ENCODE measurements at regions not wholly inside any gene's neighbourhood (a gene's known extent, or its start where the extent isn't known, plus 50 kb on each side); places are given as distances from the start of the nearest gene placed in this dataset.

DNA sequence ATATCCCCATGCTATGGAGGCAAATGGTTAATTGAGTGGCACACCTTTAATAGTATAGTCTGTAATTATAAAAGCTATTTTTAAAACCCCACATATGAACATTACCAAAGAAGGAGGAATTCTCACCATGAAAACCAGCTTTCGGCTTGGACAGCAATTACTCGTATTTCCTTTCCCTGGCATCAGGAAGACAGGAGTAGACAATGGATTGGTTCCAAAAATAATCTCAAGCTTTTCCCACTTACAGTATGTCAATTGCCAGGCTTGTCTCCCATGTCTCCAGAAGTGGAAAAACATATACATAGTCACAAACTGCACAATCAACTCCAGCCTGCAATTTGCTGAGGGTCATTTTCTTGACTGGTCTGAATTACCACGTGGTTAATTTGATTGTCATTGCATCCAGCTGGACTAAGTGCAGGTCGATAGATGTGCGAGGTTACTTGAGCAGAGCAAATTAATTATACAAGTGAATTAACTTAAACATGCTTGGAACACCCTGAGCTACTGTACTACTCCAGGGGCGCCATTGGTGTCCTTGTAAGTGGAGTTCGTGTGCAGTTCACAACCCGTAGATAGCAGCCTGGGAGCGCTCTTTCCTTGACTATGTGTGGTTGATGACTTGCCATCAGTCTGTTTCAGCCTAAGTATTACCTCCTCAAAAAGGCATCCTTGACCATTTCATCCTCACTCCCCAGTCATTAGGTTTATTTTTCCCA is 124.3 kb upstream of the PELI1 start:
- peak overlapping the region; percentile 4 for H3K4me2 ChIP-seq
- peaks cover 8% of the 10 kb centered on the region; the same call in 1 of the 2 replicates for H3K9me2 ChIP-seq (ENCODE audit: insufficient read depth)
- DNase-seq (ENCODE audit: low spot score) (no peak), ATAC-seq (no peak)
- H3K9me3 Mint-ChIP-seq = peaks cover 7% of the 10 kb centered on the region
- H3K27ac ChIP-seq (ENCODE audit: low read depth) = peak overlapping the region; percentile 91
- no peak overlapping the region for H2AFZ ChIP-seq
- no peaks in the 10 kb centered on the region for H4K20me1 ChIP-seq (replicated peaks; ENCODE audit: insufficient read depth)
- 0 out of 2 replicates have a peak, but pooled peaks cover 7% of the 10 kb centered on the region for H3F3A ChIP-seq (replicated peaks; ENCODE audit: low read depth)
- peaks cover 56% of the 10 kb centered on the region for H3K4me1 ChIP-seq (ENCODE audit: insufficient read depth)
- H3K4me1 Mint-ChIP-seq = peaks cover 78% of the 10 kb centered on the region
- H3K36me3 ChIP-seq (ENCODE audit: insufficient read depth) = no peaks in the 10 kb centered on the region
- H3K79me2 ChIP-seq (replicated peaks; ENCODE audit: insufficient read depth) = no peaks in the 10 kb centered on the region
- TF ChIP-seq NANOG (IDR thresholded peaks at IDR 0.05; ENCODE audit: borderline replicate concordance) (no peak), STAT1 (IDR thresholded peaks at IDR 0.05; ENCODE audit: unreplicated experiment) (no peak), ZNF331 (CRISPR knock-in tag; IDR thresholded peaks at IDR 0.05; ENCODE audit: low read depth) (no peak), CREB1 (CRISPR knock-in tag; IDR thresholded peaks at IDR 0.05; ENCODE audit: low read depth) (no peak)
- TF ChIP-seq, protein P1, sequence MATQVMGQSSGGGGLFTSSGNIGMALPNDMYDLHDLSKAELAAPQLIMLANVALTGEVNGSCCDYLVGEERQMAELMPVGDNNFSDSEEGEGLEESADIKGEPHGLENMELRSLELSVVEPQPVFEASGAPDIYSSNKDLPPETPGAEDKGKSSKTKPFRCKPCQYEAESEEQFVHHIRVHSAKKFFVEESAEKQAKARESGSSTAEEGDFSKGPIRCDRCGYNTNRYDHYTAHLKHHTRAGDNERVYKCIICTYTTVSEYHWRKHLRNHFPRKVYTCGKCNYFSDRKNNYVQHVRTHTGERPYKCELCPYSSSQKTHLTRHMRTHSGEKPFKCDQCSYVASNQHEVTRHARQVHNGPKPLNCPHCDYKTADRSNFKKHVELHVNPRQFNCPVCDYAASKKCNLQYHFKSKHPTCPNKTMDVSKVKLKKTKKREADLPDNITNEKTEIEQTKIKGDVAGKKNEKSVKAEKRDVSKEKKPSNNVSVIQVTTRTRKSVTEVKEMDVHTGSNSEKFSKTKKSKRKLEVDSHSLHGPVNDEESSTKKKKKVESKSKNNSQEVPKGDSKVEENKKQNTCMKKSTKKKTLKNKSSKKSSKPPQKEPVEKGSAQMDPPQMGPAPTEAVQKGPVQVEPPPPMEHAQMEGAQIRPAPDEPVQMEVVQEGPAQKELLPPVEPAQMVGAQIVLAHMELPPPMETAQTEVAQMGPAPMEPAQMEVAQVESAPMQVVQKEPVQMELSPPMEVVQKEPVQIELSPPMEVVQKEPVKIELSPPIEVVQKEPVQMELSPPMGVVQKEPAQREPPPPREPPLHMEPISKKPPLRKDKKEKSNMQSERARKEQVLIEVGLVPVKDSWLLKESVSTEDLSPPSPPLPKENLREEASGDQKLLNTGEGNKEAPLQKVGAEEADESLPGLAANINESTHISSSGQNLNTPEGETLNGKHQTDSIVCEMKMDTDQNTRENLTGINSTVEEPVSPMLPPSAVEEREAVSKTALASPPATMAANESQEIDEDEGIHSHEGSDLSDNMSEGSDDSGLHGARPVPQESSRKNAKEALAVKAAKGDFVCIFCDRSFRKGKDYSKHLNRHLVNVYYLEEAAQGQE (IDR thresholded peaks at IDR 0.05; ENCODE audit: unreplicated experiment) = no peak
- TF ChIP-seq, protein P2, sequence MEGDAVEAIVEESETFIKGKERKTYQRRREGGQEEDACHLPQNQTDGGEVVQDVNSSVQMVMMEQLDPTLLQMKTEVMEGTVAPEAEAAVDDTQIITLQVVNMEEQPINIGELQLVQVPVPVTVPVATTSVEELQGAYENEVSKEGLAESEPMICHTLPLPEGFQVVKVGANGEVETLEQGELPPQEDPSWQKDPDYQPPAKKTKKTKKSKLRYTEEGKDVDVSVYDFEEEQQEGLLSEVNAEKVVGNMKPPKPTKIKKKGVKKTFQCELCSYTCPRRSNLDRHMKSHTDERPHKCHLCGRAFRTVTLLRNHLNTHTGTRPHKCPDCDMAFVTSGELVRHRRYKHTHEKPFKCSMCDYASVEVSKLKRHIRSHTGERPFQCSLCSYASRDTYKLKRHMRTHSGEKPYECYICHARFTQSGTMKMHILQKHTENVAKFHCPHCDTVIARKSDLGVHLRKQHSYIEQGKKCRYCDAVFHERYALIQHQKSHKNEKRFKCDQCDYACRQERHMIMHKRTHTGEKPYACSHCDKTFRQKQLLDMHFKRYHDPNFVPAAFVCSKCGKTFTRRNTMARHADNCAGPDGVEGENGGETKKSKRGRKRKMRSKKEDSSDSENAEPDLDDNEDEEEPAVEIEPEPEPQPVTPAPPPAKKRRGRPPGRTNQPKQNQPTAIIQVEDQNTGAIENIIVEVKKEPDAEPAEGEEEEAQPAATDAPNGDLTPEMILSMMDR (conservative IDR thresholded peaks at IDR 0.05; ENCODE audit: low read depth in 2 of 2) = peak in 1 of 2 experiments; percentile 26; a peak in 1 of 4 replicates
- no peak overlapping the region for H3K4me3 ChIP-seq
- no peaks in the 10 kb centered on the region for H3K27me3 ChIP-seq (ENCODE audit: insufficient read depth)
- peaks cover 15% of the 10 kb centered on the region for H3K27me3 Mint-ChIP-seq (ENCODE audit: insufficient read depth, low read depth, poor library complexity)
- no peak overlapping the region; the same call in 2 of the 3 replicates for H3K4me3 Mint-ChIP-seq
- no peak overlapping the region for H3K27ac Mint-ChIP-seq
- peaks cover 29% of the 10 kb centered on the region for H3K36me3 Mint-ChIP-seq (ENCODE audit: low read depth)

DNA sequence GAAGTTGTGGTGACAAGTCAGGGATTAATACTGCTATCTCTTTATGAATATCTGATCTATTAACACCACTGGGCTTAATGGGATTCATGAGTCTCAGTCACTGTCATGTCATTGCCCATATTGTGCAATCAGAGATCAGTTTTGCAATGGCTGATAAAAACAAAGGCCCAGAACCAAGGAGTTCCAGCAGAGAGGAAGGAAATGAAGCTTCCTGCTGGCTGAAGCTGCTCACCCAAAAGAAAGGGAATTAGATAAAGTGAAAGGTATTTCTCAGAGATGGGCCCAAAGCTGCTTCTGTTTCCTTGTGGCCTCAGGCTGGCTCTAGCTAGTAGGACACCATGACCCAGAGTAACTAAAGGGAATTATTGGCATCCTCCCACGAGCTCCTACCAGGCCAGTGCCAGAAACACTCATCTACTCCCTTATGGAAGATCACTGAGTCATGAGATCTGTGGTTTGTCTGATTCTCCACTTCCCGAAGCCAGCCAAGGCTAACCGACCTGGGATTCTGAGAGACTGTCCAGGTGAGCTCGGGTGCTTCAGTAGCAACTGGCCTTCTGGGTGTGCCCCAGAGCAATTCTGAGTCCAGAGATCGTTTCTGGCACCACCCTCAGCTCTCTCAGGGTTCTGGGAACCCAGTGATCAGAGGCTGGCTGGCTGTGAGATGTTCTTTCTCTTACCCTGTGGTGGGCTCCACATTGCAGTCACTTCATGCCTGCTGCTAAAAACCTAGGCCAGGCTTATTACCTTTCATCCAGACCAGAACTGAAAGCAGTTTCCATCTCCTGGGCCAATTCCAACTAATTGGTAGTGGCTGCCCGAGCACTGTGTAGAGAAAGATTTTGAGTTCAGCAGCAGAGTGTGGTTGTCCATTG is 129.5 kb upstream of the PELI1 start:
- Histone ChIP-seq H3K79me2 (replicated peaks; ENCODE audit: insufficient read depth) (no peaks in the 10 kb centered on the region), H3K27me3 (ENCODE audit: insufficient read depth) (no peaks in the 10 kb centered on the region), H3K9me2 (ENCODE audit: insufficient read depth) (peaks cover 6% of the 10 kb centered on the region; the same call in 1 of the 2 replicates), H2AFZ (no peak overlapping the region), H4K20me1 (replicated peaks; ENCODE audit: insufficient read depth) (no peaks in the 10 kb centered on the region), H3K36me3 (ENCODE audit: insufficient read depth) (no peaks in the 10 kb centered on the region), H3F3A (replicated peaks; ENCODE audit: low read depth) (0 out of 2 replicates have a peak, but pooled peaks cover 6% of the 10 kb centered on the region), H3K4me3 (no peak overlapping the region), H3K4me2 (peak overlapping the region; percentile 34), H3K4me1 (ENCODE audit: insufficient read depth) (peaks cover 49% of the 10 kb centered on the region), H3K27ac (ENCODE audit: low read depth) (peak overlapping the region; percentile 80)
- ATAC-seq (no peak), DNase-seq (ENCODE audit: low spot score) (no peak)
- Mint-ChIP-seq H3K4me1 (peaks cover 78% of the 10 kb centered on the region), H3K36me3 (ENCODE audit: low read depth) (peaks cover 20% of the 10 kb centered on the region), H3K27ac (peak overlapping the region; percentile 80), H3K4me3 (no peak overlapping the region; the same call in 2 of the 3 replicates), H3K9me3 (peaks cover 7% of the 10 kb centered on the region), H3K27me3 (ENCODE audit: insufficient read depth, low read depth, poor library complexity) (peaks cover 22% of the 10 kb centered on the region)
- TF ChIP-seq ZNF114 (CRISPR knock-in tag; IDR thresholded peaks at IDR 0.05) = no peak

All from GM23338 (cell line).